Stimulated activated CD8-positive, alpha-beta memory T cell treated with anti-CD3 and anti-CD28 coated beads, Interleukin-15, amount 100 ng/mL, for 1 hour (primary cell): ENCODE measurements at regions not wholly inside any gene's neighbourhood (a gene's known extent, or its start where the extent isn't known, plus 50 kb on each side); places are given as distances from the start of the nearest gene placed in this dataset.
"Not testable (repeated sequence)": the region's sequence is repeated elsewhere in the genome, so short reads cannot be mapped to it uniquely, and the experiment has no call there.

Experiments used
- DNase-seq: peaks from one replicate; pipeline ENCODE4 v3.0.0-alpha.2; 2020; ENCODE audit warnings: low read depth

GRCh38 chr1:163574119-163574518, 252.4 kb downstream of the NUF2 start:
- no peak for DNase-seq

- DNase-seq: no peak
Observed at GRCh38 chr1:163580926-163581325, 259.2 kb downstream of the NUF2 start.

GRCh38 chr1:163583661-163584181, 262.0 kb downstream of the NUF2 start:
- DNase-seq: no peak

- no peak for DNase-seq
Observed at GRCh38 chr1:163585796-163586195, 264.0 kb downstream of the NUF2 start.

- DNase-seq: no peak
Observed at GRCh38 chr1:163588796-163589195, 267.0 kb downstream of the NUF2 start.

- DNase-seq: no peak
Observed at GRCh38 chr1:163589735-163590134, 268.0 kb downstream of the NUF2 start.

- not testable (repeated sequence) for DNase-seq
Observed at GRCh38 chr1:163591131-163591530, 269.4 kb downstream of the NUF2 start.

GRCh38 chr1:163592623-163593022, 270.9 kb downstream of the NUF2 start:
- DNase-seq: not testable (repeated sequence)

GRCh38 chr1:163596106-163596505, 274.4 kb downstream of the NUF2 start:
- not testable (repeated sequence) for DNase-seq

- no peak for DNase-seq
Observed at GRCh38 chr1:163596541-163597258, 274.9 kb downstream of the NUF2 start.

- no peak for DNase-seq
Observed at GRCh38 chr1:163604321-163604720, 282.6 kb downstream of the NUF2 start.

- no peak for DNase-seq
Observed at GRCh38 chr1:163604896-163605295, 283.1 kb downstream of the NUF2 start.

- DNase-seq: no peak
Observed at GRCh38 chr1:163608979-163609378, 287.2 kb downstream of the NUF2 start.

GRCh38 chr1:163609858-163610257, 288.1 kb downstream of the NUF2 start:
- DNase-seq: no peak

GRCh38 chr1:163610486-163610885, 288.7 kb downstream of the NUF2 start:
- no peak for DNase-seq

GRCh38 chr1:163614361-163614760, 292.6 kb downstream of the NUF2 start:
- no peak for DNase-seq

- DNase-seq: no peak
Observed at GRCh38 chr1:163628034-163628773, 306.4 kb downstream of the NUF2 start.

- DNase-seq: no peak
Observed at GRCh38 chr1:163632269-163632668, 310.5 kb downstream of the NUF2 start.

- DNase-seq: no peak
Observed at GRCh38 chr1:163633366-163633765, 311.6 kb downstream of the NUF2 start.

- DNase-seq: not testable (repeated sequence)
Observed at GRCh38 chr1:163645676-163646075, 323.9 kb downstream of the NUF2 start.

GRCh38 chr1:163650624-163651023, 328.9 kb downstream of the NUF2 start:
- DNase-seq: no peak

GRCh38 chr1:163652441-163652840, 330.7 kb downstream of the NUF2 start:
- no peak for DNase-seq

- DNase-seq: no peak
Observed at GRCh38 chr1:163655565-163655964, 333.8 kb downstream of the NUF2 start.
